ENCODE measurements at regions not wholly inside any gene's neighbourhood (a gene's known extent, or its start where the extent isn't known, plus 50 kb on each side); places are given as distances from the start of the nearest gene placed in this dataset.

- TF ChIP-seq MXI1 (conservative IDR thresholded peaks at IDR 0.05; ENCODE audit: poor library complexity, severe bottlenecking) (no peak), CTCF (IDR thresholded peaks at IDR 0.05; ENCODE audit: poor library complexity, severe bottlenecking) (no peak), SMC3 (conservative IDR thresholded peaks at IDR 0.05; ENCODE audit: poor library complexity) (no peak), RAD21 (conservative IDR thresholded peaks at IDR 0.05) (no peak), REST (IDR thresholded peaks at IDR 0.05; ENCODE audit: borderline replicate concordance) (no peak), POLR2AphosphoS5 (IDR thresholded peaks at IDR 0.05) (no peak), EZH2 (IDR thresholded peaks at IDR 0.05; ENCODE audit: borderline replicate concordance, insufficient read depth, low read length, poor library complexity, severe bottlenecking) (no peak), EP300 (conservative IDR thresholded peaks at IDR 0.05; ENCODE audit: poor library complexity, severe bottlenecking) (no peak), TAF1 (IDR thresholded peaks at IDR 0.05; ENCODE audit: low read depth) (no peak)
- Histone ChIP-seq H3K79me2 (replicated peaks; ENCODE audit: insufficient read depth, low read length) (no peaks in the 10 kb centered on the region), H3K9ac (ENCODE audit: low read length) (no peak overlapping the region), H2AFZ (ENCODE audit: low read depth, low read length) (no peak overlapping the region), H3K9me2 (ENCODE audit: insufficient read depth, low read length) (no peaks in the 10 kb centered on the region), H3K9me3 (ENCODE audit: low read length) (no peaks in the 10 kb centered on the region), H3K36me3 (ENCODE audit: insufficient read depth, low read length) (no peaks in the 10 kb centered on the region), H3K27me3 (ENCODE audit: insufficient read depth, low read depth, low read length) (no peaks in the 10 kb centered on the region), H4K20me1 (ENCODE audit: insufficient read depth) (no peaks in the 10 kb centered on the region), H3F3A (ENCODE audit: insufficient read depth, low read length, poor library complexity, severe bottlenecking) (no peaks in the 10 kb centered on the region), H3K4me3 (ENCODE audit: low read length) (no peak overlapping the region), H3K4me2 (ENCODE audit: low read length) (no peak overlapping the region), H3K27ac (ENCODE audit: low read length) (no peak overlapping the region)
These were observed 619.0 kb downstream of the ANKRD7 start for GRCh38 chr7:118843456-118843855.

- no peak overlapping the region for H2AFZ ChIP-seq (ENCODE audit: low read depth, low read length)
- TF ChIP-seq MXI1 (conservative IDR thresholded peaks at IDR 0.05; ENCODE audit: poor library complexity, severe bottlenecking) (no peak), EZH2 (IDR thresholded peaks at IDR 0.05; ENCODE audit: borderline replicate concordance, insufficient read depth, low read length, poor library complexity, severe bottlenecking) (no peak), SMC3 (conservative IDR thresholded peaks at IDR 0.05; ENCODE audit: poor library complexity) (no peak), TAF1 (IDR thresholded peaks at IDR 0.05; ENCODE audit: low read depth) (no peak), RAD21 (conservative IDR thresholded peaks at IDR 0.05) (no peak), POLR2AphosphoS5 (IDR thresholded peaks at IDR 0.05) (no peak), REST (IDR thresholded peaks at IDR 0.05; ENCODE audit: borderline replicate concordance) (no peak), EP300 (conservative IDR thresholded peaks at IDR 0.05; ENCODE audit: poor library complexity, severe bottlenecking) (no peak), CTCF (IDR thresholded peaks at IDR 0.05; ENCODE audit: poor library complexity, severe bottlenecking) (no peak)
These were observed 620.2 kb downstream of the ANKRD7 start for GRCh38 chr7:118844748-118845147.

More at GRCh38 chr7:118844748-118845147, 620.2 kb downstream of the ANKRD7 start:
- Histone ChIP-seq H3K79me2 (replicated peaks; ENCODE audit: insufficient read depth, low read length) (no peaks in the 10 kb centered on the region), H3K9me2 (ENCODE audit: insufficient read depth, low read length) (no peaks in the 10 kb centered on the region), H3K4me2 (ENCODE audit: low read length) (no peak overlapping the region), H3F3A (ENCODE audit: insufficient read depth, low read length, poor library complexity, severe bottlenecking) (no peaks in the 10 kb centered on the region), H3K4me3 (ENCODE audit: low read length) (no peak overlapping the region), H3K27me3 (ENCODE audit: insufficient read depth, low read depth, low read length) (no peaks in the 10 kb centered on the region), H3K36me3 (ENCODE audit: insufficient read depth, low read length) (no peaks in the 10 kb centered on the region), H3K9ac (ENCODE audit: low read length) (no peak overlapping the region), H3K27ac (ENCODE audit: low read length) (no peak overlapping the region), H4K20me1 (ENCODE audit: insufficient read depth) (no peaks in the 10 kb centered on the region), H3K9me3 (ENCODE audit: low read length) (no peaks in the 10 kb centered on the region)

Data from neural cell (in vitro differentiated cells).